GM18502 (cell line): ENCODE measurements at regions not wholly inside any gene's neighbourhood (a gene's known extent, or its start where the extent isn't known, plus 50 kb on each side); places are given as distances from the start of the nearest gene placed in this dataset.
A peak's percentile ranks its signal among the peaks of the same experiment; 100 is the strongest.
"Not testable (repeated sequence)": the region's sequence is repeated elsewhere in the genome, so short reads cannot be mapped to it uniquely, and the experiment has no call there.

Experiments
- ATAC-seq: cut with Tn5 transposase; IDR thresholded peaks from one replicate; pipeline ENCODE4 v1.9.1; 2021; ENCODE audit warnings: mild to moderate bottlenecking; ENCODE audit not compliant: unreplicated experiment, poor library complexity

DNA sequence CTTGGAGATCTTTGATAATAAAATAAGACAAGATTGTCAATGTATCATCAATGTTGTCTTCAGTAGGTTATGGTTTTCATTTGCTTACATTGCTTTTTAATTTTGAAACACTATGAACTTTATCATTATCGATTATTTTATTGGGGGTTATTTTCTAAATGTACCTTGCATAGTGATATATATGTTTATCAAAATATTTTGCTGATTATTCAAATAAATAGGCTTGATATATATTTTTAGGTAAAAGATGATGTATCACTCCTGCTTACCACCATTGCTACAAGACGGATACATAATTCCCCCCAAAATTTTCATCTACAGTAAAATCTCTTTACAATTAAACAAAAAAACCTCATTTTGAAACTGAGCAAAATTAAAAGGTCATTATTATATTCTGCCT is 293.8 kb downstream of the SUCLG1 start:
- no peak for ATAC-seq

DNA sequence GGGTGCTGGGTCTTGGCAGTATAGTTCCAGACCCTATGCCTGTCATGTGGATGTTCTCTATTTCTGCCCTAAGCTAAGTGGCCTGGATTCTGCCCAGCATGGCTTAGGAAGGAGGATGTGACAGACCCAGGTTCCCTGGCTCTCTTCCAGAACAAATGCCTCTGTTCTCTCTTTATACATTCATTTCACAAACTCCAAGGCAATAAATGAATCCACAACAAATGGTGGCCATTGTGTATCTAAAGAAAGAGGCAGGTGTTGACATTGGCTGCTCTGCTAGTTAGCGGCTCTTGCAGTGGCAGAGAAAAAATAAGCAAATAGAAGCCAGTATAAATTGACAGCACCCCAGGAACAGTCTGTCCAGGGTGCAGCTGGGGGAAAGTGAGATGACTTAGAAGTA is 298.6 kb downstream of the SUCLG1 start:
- ATAC-seq: no peak

DNA sequence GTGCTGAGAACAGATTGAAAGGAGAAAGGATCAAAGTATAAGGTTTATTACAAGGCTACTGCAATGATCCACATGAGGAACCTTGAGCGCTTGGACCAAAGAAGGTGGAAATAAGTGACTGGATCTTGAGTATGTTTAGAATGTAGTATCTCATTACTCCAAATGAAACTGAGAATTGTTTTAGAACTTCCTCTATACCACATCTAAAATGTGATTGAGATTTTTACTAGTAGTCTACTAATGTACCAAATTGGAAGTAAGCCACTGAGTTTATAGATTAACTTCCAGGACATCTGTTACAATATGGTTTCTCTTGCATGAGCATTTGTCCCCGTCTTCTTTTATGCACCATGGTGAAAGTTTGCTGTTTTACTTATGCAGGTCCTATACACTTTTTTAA is 300.5 kb downstream of the SUCLG1 start:
- ATAC-seq: no peak

DNA sequence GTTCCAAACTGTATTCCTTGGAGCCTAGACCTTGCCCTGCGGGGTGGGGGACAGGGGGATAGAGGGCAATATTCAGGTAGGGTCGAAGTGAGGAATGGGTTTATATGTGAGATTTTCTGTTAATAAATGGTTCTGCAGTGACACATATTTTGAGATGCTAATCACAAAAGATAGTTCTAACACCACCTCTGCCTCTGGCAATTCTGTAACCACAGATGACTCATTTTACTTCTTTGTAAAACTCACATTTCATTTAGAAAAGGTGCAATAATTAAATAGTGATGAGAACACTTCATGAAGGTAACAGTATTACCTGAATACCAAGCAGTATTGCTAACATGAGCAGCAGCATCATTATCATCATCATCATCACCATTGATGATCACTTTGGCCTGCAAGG is 306.6 kb downstream of the SUCLG1 start:
- ATAC-seq: no peak

DNA sequence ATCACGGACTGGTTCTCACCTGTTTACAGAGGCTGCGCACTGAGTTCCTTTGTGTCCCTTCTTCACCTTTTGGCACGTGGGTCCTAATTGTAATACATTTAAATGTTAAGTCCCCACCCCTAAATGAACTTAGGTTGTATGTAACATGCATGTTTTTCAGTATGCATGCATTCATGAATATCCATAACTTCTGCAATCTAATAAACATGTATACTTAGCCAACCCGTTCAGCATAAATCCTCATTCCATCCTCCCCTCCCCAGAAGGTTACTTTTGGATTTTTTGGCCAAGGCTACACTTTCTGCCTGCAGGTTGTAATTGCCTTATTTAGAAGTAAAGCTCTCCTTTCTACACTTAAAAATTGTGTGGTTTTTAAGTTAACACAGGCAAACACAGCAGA is 314.7 kb downstream of the SUCLG1 start:
- no peak for ATAC-seq

DNA sequence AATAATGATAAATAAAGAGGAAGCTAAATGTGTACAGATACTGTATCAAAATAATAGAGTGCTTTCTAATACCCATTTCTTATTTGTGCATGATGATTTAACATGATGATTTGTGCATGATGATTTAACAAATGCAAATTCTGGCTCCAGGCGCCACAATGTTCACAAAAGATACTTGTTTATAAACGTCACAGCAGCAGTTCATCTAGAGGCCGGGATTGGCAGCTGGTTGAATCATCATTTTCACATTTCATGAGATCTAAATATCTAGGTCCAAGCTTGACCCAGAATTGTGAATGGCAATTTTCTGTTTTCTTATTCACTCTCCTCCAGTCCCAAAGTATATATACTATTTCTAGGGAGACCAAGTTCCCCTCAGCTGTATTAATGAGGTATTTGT is 322.0 kb downstream of the SUCLG1 start:
- no peak for ATAC-seq

DNA sequence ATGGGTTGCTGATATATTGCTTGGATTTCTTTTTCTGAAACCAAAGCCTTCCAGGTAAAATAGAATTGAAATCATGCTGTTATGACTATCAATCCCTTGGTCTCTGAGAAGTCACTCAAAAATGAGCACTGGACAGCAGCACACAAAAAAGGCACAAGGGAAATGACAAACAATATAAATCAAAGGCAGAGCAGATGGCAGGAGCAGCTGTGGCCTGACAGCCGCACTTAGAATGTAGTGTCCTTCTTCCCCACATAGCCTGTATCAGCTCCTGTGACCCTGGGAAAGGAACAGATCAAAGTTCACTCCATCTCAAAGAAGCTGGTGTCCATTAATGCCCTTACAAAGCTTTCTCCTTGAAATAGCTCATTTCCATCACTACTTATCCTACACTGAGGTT is 326.7 kb downstream of the SUCLG1 start:
- no peak for ATAC-seq

DNA sequence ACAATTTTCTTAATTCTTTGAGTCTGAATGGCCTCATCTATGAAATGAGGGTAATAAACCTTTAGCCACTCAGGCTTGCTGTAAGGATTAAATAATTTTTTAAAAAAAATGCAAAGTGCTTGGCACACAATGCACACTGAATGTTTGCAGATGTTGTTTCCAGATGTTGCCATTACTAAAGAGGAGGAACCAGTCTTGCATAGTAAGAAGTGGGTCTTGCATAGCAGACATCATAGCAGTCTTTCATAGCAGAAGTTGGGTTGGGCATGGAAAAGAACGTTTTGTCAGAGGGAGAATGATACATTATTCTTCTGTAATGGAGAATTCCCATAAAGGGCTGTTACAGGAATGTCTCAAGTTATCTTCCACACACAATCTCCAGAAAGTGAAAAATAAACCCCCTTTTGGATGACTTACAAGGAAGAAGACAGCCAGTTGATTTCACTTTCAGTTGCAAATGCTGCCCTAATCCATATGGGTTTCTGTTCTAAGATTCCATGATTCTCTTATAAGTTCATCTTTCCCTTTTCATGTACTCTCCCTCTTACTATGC is 327.7 kb downstream of the SUCLG1 start:
- no peak for ATAC-seq

DNA sequence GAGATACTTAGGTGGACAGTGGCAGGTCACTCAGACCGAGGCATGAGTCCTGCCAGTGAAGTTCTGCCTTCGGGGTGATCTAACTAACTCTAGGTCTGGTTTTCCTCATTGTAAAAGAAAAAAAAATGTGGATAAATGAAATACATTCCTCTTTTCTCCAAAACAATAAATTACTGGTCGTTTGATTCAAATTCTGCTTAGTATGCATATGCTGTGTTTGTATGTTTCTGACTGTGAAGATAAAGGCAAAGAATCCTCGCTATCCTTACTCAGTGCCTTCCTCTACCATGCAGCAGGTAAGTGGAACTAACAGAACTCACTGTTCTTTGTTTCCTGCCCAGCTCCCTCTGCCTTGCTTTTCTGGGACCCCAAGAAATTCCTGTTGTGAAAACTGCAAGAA is 330.1 kb downstream of the SUCLG1 start:
- ATAC-seq: no peak

DNA sequence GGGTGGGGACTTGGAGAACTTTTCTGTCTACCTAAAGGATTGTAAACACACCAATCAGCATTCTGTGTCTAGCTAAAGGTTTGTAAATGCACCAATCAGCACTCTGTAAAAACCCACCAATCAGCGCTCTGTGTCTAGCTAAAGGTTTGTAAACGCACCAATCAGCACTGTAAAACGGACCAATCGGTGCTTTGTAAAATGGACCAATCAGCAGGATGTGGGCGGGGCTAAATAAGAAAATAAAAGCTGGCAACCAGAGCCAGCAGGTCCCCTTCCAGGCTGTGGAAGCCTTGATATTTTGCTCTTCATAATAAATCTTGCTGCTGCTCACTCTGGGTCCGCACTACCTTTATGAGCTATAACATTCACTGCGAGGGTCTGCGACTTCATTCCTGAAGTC is 331.3 kb downstream of the SUCLG1 start:
- ATAC-seq: not testable (repeated sequence)

DNA sequence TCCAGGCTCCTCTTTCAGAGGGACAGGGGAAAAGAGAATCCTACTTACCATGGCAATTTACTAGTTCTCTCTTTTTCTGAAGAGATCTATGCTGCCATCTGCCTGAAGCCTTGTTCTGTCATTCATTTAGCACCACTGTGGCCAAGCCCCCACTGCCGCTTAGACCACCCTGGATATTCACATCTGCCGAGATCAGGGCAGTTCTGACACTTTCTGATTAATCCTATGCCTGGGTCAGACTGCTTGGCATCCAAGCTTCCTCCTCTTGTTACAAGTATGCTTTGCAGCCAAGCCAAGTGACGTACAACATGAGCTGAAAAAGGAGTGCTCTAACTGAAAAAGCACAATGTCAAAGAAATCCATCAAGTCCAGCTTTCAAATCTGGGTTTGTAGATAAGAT is 332.6 kb downstream of the SUCLG1 start:
- ATAC-seq: no peak

DNA sequence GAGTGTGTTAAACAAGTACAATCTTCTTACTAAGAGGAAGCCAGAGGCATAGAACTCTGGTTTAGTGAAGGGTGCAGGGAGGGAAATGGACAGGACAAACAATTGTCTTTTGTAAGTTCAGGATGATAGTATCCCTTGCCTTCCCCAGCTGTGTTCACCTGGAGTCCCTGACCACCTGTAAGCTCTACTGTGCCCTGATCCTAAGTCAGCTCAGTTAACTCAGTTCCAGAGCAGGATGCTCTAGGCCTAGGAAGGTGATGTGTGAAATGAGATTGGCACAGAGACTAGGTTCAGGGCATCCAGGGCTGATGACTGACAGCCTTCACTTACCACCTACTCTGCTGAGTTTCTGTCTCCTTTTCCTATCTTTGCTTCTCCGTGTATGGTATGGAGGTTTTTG is 333.0 kb downstream of the SUCLG1 start:
- no peak for ATAC-seq

DNA sequence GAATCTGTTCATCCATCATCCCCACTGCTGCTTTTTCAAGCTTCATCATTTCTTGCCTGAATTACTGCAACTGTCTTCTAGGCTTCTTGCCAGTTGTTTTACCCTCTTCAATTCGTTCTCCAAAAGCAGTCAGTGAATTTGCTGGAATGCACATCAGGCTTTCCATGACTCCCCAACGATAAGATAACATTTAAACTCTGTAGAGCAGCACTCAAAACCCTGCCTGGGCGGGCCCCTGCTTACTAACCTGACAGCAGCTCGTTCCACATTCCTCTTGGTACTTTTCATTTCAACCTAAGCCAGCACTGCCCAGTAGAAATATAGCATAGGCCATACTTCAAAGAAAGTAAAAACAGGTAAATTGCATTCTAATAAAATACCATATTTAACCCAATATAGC is 342.9 kb downstream of the SUCLG1 start:
- no peak for ATAC-seq

DNA sequence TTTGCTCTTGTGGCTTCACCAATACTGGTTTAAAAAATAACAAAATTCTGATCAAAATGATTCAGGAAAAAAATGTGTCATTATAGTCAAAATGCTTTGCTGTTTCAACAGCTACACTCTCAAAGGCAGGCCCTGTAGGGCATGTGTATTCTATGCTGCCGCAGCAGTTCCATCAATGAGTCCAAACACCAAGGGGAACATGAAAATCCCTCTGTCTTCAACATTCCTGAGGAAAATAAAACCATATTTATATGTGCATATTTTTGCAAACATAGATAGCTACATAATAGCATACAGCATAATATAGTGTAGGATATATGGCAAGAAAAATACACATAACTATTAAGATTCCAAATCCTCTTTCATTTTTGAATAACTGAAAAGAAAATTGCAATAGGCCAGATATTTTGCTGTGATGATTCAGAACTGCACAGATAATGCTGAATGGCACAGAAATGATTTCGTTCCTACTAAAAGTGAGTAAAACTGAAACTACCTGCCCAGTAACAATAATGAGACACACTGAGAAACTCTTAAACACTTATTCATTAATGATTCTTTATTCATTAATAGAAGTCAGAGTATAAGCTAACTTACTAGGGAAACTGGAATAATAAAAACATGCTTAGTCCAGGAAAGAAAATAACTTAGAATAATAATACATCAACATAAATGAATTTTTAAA is 343.8 kb downstream of the SUCLG1 start:
- ATAC-seq: peak; percentile 87

DNA sequence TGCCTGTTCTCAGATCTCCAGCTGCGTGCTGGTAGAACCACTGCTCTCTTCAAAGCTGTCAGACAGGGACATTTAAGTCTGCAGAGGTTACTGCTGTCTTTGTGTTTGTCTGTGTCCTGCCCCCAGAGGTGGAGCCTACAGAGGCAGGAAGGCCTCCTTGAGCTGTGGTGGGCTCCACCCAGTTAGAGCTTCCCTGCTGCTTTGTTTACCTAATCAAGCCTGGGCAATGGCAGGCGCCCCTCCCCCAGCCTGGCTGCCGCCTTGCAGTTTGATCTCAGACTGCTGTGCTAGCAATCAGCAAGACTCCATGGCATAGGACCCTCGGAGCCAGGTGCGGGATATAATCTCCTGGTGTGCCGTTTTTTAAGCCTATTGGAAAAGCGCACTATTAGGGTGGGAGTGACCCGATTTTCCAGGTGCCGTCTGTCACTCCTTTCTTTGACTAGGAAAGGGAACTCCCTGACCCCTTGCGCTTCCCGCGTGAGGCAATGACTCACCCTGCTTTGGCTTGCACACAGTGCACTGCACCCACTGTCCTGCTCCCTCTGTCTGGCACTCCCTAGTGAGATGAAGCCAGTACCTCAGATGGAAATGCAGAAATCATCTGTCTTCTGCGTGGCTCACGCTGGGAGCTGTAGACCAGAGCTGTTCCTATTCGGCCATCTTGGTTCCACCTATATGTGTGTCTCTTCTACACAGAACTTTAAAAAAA is 355.1 kb downstream of the SUCLG1 start:
- not testable (repeated sequence) for ATAC-seq

DNA sequence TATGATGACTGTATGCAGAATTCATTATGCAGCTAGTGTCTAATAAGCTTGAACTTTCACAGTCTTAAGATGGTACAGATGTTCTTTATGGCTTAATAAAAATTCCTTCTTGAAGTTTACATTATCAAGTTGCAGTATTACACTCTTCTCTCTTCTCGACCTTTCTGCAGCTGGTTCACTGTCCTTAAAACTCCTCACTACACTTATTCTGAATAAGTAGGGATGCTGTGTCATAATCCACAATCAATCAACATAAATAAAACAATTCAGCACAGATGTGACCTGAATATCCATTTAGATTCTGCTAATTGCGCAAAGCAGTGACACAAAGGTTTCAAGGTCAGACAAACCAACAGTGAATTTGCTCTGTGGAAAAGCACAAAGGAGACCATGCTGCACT is 356.8 kb downstream of the SUCLG1 start:
- no peak for ATAC-seq

DNA sequence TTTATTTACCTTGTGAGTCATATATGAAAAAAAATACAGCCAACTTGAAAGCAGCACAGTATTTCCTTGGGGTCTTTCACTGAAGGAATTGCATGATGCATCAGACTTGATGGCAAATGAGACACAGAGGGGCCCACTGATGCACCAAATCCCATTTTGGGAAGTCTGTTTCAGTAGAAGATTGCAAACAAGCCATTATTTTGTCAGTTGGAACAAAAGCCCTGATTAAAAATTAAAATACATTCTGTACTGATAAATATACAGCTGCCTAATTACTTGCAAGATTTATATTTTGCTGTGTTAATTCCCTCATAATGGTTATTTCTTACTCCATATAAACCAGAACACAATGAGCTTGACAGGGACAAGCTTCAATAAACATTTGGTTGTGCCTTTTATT is 370.4 kb downstream of the SUCLG1 start:
- no peak for ATAC-seq

DNA sequence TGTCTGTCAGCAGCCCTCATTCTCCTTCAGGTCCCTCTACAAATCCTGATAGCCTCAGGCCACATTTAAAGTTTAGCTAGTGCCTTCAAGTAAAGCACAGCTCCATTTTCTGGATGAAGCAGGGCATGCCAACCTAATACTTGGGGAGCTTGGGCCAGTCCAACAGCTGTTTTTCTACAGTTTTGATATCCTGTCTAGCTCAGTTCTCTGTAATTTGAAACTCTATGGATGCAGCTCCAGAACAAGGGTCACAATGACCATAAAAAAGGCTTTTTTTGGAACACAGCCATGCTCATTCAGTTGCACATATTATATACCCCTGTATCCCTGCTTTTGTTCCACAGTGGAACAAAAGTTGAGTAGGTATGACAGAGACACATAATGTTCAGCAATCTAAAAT is 373.5 kb downstream of the SUCLG1 start:
- no peak for ATAC-seq

DNA sequence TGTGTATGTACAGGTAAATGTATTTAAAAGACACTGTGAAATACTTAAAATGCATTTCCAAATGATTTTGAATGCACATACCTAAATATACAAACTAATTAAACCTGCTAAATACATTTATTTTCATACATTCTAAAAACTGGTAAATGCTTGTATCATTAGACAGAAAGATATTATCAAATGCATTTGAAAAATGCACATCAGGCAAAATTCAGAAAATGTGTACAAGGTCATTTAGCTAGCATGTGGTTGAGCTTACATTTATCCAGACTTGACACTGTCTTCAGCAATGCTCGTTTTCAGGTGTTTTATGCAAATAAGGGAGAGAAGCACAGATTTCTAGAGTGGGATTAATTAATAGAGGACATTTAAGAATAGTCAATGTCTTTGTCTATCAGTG is 374.2 kb downstream of the SUCLG1 start:
- ATAC-seq: no peak

DNA sequence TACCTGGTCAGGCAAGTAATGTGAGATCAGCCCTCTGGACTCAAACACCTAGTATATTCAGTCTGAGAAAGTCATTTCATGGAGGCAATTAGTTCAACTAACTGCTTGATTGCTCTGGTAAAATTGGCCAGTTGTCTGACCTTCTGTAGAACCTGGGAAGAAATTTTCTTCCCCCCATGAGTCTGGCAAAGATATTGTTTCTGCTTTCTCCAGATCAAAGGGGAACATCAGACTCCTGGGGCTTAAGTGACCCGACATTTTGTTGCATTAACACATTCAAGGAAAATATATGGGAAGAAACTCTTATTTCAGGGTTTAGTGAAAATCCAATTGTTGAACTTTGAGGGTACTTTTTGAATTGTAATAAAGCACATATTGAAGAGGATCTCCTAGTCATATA is 375.1 kb downstream of the SUCLG1 start:
- ATAC-seq: no peak

DNA sequence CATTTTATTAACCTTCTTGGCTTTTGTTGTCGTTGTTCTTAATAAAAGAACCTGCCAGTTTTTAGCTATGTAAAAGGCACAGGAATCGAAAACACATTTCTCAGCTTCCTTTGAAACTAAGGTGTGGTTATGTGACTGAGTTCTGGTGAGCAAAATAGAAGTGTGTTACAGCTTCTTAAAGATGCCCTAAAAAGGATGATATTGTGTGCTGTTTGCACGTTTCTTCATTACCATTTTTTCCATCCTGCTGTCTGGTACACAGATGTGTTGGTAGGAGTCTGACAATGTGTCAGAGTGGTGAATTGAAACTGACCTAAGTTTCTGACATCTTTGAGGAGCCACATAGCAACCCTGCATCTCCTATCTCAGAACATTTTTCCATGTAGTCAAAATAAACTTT is 380.6 kb downstream of the SUCLG1 start:
- ATAC-seq: no peak

DNA sequence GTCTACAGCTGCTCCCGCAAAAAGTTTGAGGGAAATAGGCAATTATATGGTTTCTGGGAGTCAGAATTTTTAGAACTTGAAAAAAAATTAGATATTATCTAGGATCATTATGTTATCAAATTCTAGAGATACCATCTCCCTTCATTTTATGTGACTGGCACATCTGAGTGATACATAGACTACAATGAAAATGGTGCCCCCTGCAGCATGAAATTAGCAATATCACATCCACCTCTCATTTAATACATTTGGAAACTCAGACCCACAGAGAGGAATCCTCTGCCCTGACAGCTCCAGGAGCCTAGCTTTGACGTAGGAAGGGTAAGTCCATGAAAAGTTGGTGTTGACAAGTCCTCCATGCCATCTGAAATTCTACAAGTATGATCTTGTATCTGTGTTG is 381.6 kb downstream of the SUCLG1 start:
- ATAC-seq: peak; percentile 48
